ENCODE measurements at regions not wholly inside any gene's neighbourhood (a gene's known extent, or its start where the extent isn't known, plus 50 kb on each side); places are given as distances from the start of the nearest gene placed in this dataset.
"Not testable (repeated sequence)": the region's sequence is repeated elsewhere in the genome, so short reads cannot be mapped to it uniquely, and the experiment has no call there.

GRCh38 chr14:19098230-19098629, 131.0 kb downstream of the POTEM start:
- H4K20me1 ChIP-seq (ENCODE audit: control insufficient read depth, insufficient read depth, insufficient read length) = not testable (repeated sequence)

GRCh38 chr14:19098732-19099131, 131.5 kb downstream of the POTEM start:
- not testable (repeated sequence) for H3K27me3 ChIP-seq (ENCODE audit: insufficient read depth, low read length); H3K79me1 ChIP-seq (ENCODE audit: insufficient read depth, low read depth, low read length, poor library complexity, severe bottlenecking); H3K23me2 ChIP-seq (ENCODE audit: insufficient read length, low read depth, low read length, poor library complexity, severe bottlenecking); H2BK15ac ChIP-seq (ENCODE audit: low read depth, low read length); H3K9ac ChIP-seq (ENCODE audit: extremely low read depth, insufficient read length, low read length); H4K5ac ChIP-seq (ENCODE audit: insufficient read length, low read depth, low read length); H3K56ac ChIP-seq (ENCODE audit: insufficient read length, low read depth, low read length); H3K4me1 Mint-ChIP-seq; H3K18ac ChIP-seq (ENCODE audit: insufficient read length, low read depth, low read length); H2AFZ ChIP-seq (ENCODE audit: low read length); H3K27me3 Mint-ChIP-seq (ENCODE audit: low read depth); H2BK120ac ChIP-seq (ENCODE audit: low read depth, low read length, poor library complexity, severe bottlenecking); H3K14ac ChIP-seq (ENCODE audit: insufficient read depth, low read length); H3K36me3 Mint-ChIP-seq (ENCODE audit: insufficient read depth in 1 of 3, low read depth in 3 of 3); H2BK20ac ChIP-seq (ENCODE audit: low read depth, low read length, poor library complexity, severe bottlenecking); H3K4me2 ChIP-seq (ENCODE audit: insufficient read depth, insufficient read length, low read length); H2BK5ac ChIP-seq (ENCODE audit: insufficient read length, low read length); H3K79me2 ChIP-seq (ENCODE audit: insufficient read depth, low read length); H3K27ac Mint-ChIP-seq; H4K8ac ChIP-seq (replicated peaks; ENCODE audit: insufficient read length, low read depth, low read length); H3K27ac ChIP-seq (ENCODE audit: insufficient read length, low read depth, low read length); H2AK5ac ChIP-seq (ENCODE audit: insufficient read length, low read length); H2BK12ac ChIP-seq (ENCODE audit: insufficient read length, low read depth, low read length); H3K4me1 ChIP-seq (ENCODE audit: insufficient read depth, low read length); H4K91ac ChIP-seq (ENCODE audit: insufficient read length, low read depth, low read length); H3K4ac ChIP-seq (ENCODE audit: low read depth, low read length); H4K20me1 ChIP-seq (ENCODE audit: control insufficient read depth, insufficient read depth, insufficient read length); H3K4me3 Mint-ChIP-seq; H3K23ac ChIP-seq (ENCODE audit: insufficient read length, low read depth, low read length); H3T11ph ChIP-seq (ENCODE audit: low read length)
- peak; percentile 18 for DNase-seq
- H3K9me3 ChIP-seq (ENCODE audit: control insufficient read depth, low read depth, low read length) = peaks cover 13% of the 10 kb centered on the region
- no CpG with 5 or more reads among the region's 34 CpGs for WGBS (ENCODE audit: extremely low coverage, insufficient read length, low lambda C conversion rate)
- H3K9me3 Mint-ChIP-seq = peaks cover 32 to 34% of the 10 kb centered on the region in 2 experiments

More at GRCh38 chr14:19098230-19098629, 131.0 kb downstream of the POTEM start:
- H4K8ac ChIP-seq (replicated peaks; ENCODE audit: insufficient read length, low read depth, low read length); H3K79me2 ChIP-seq (ENCODE audit: insufficient read depth, low read length); H3K9ac ChIP-seq (ENCODE audit: extremely low read depth, insufficient read length, low read length); H3K23ac ChIP-seq (ENCODE audit: insufficient read length, low read depth, low read length); H3K23me2 ChIP-seq (ENCODE audit: insufficient read length, low read depth, low read length, poor library complexity, severe bottlenecking); H3K4me1 ChIP-seq (ENCODE audit: insufficient read depth, low read length); H3K56ac ChIP-seq (ENCODE audit: insufficient read length, low read depth, low read length); DNase-seq; H3K27me3 ChIP-seq (ENCODE audit: insufficient read depth, low read length); H3K4me1 Mint-ChIP-seq; H2AFZ ChIP-seq (ENCODE audit: low read length); H3K4me2 ChIP-seq (ENCODE audit: insufficient read depth, insufficient read length, low read length); H3K14ac ChIP-seq (ENCODE audit: insufficient read depth, low read length); H3K36me3 Mint-ChIP-seq (ENCODE audit: insufficient read depth in 1 of 3, low read depth in 3 of 3); H3K4me3 Mint-ChIP-seq; H3K27ac Mint-ChIP-seq; H4K5ac ChIP-seq (ENCODE audit: insufficient read length, low read depth, low read length); H2BK15ac ChIP-seq (ENCODE audit: low read depth, low read length); H3T11ph ChIP-seq (ENCODE audit: low read length); H3K4ac ChIP-seq (ENCODE audit: low read depth, low read length); H2AK5ac ChIP-seq (ENCODE audit: insufficient read length, low read length); H2BK5ac ChIP-seq (ENCODE audit: insufficient read length, low read length); H2BK20ac ChIP-seq (ENCODE audit: low read depth, low read length, poor library complexity, severe bottlenecking); H3K79me1 ChIP-seq (ENCODE audit: insufficient read depth, low read depth, low read length, poor library complexity, severe bottlenecking); H4K91ac ChIP-seq (ENCODE audit: insufficient read length, low read depth, low read length); H3K27me3 Mint-ChIP-seq (ENCODE audit: low read depth); H3K27ac ChIP-seq (ENCODE audit: insufficient read length, low read depth, low read length); H2BK12ac ChIP-seq (ENCODE audit: insufficient read length, low read depth, low read length); H3K18ac ChIP-seq (ENCODE audit: insufficient read length, low read depth, low read length); H2BK120ac ChIP-seq (ENCODE audit: low read depth, low read length, poor library complexity, severe bottlenecking): not testable (repeated sequence)
- peaks cover 32 to 34% of the 10 kb centered on the region in 2 experiments for H3K9me3 Mint-ChIP-seq
- H3K9me3 ChIP-seq (ENCODE audit: control insufficient read depth, low read depth, low read length) = peaks cover 13% of the 10 kb centered on the region
- no CpG with 5 or more reads among the region's 41 CpGs for WGBS (ENCODE audit: extremely low coverage, insufficient read length, low lambda C conversion rate)

All from H9 (cell line).